Mesenchymal stem cell (in vitro differentiated cells and primary cell): ENCODE measurements at regions not wholly inside any gene's neighbourhood (a gene's known extent, or its start where the extent isn't known, plus 50 kb on each side); places are given as distances from the start of the nearest gene placed in this dataset.

Experiments used
- DNase-seq: peaks from one replicate; pipeline ENCODE4 v3.0.0-alpha.2; 2013
- H2AFZ ChIP-seq: one replicate; pipeline ENCODE4 v1.6.1; 2013; ENCODE audit warnings: low read depth, mild to moderate bottlenecking, control low read depth, inconsistent platforms, low read length, moderate library complexity
- H2AK5ac ChIP-seq: 2 replicates; pipeline ENCODE4 v1.6.1; 2013; ENCODE audit warnings: low read length, moderate library complexity, mild to moderate bottlenecking, inconsistent platforms; ENCODE audit not compliant: severe bottlenecking
- H2BK120ac ChIP-seq: one replicate; pipeline ENCODE4 v1.6.1; 2013; ENCODE audit warnings: low read depth, mild to moderate bottlenecking, inconsistent platforms, low read length, moderate library complexity
- H2BK12ac ChIP-seq, 2 experiments: one replicate each; pipeline ENCODE4 v1.6.1; 2013; ENCODE audit warnings: inconsistent platforms in 2 of 2, low read length in 2 of 2, mild to moderate bottlenecking in 2 of 2, moderate library complexity in 2 of 2, control low read depth in 1 of 2
- H2BK15ac ChIP-seq: one replicate; pipeline ENCODE4 v1.6.1; 2013; ENCODE audit warnings: mild to moderate bottlenecking, low read depth, inconsistent platforms; ENCODE audit not compliant: poor library complexity, severe bottlenecking
- H2BK5ac ChIP-seq: 2 replicates; pipeline ENCODE4 v1.6.1; 2013; ENCODE audit warnings: low read depth, mild to moderate bottlenecking, low read length, control low read depth, inconsistent platforms; ENCODE audit not compliant: poor library complexity, severe bottlenecking
- H3K14ac ChIP-seq, 2 experiments: one replicate each; pipeline ENCODE4 v1.6.1; 2013; ENCODE audit warnings: inconsistent platforms in 2 of 2, low read length in 2 of 2, control low read depth in 1 of 2, mild to moderate bottlenecking in 1 of 2, moderate library complexity in 1 of 2
- H3K18ac ChIP-seq, 2 experiments: one replicate each; pipeline ENCODE4 v1.6.1; 2013; ENCODE audit warnings: inconsistent platforms in 2 of 2, low read length in 2 of 2, control low read depth in 1 of 2, low read depth in 1 of 2, mild to moderate bottlenecking in 1 of 2
- H3K23ac ChIP-seq, 2 experiments: one replicate each; pipeline ENCODE4 v1.6.1; 2013; ENCODE audit warnings: inconsistent platforms in 2 of 2, low read length in 2 of 2, mild to moderate bottlenecking in 2 of 2, moderate library complexity in 2 of 2, control low read depth in 1 of 2
- H3K27ac ChIP-seq: 2 replicates; pipeline ENCODE4 v1.5.1; 2013; ENCODE audit warnings: mild to moderate bottlenecking, moderate library complexity, low read length, control low read depth, inconsistent platforms; ENCODE audit not compliant: poor library complexity, severe bottlenecking
- H3K27me3 ChIP-seq, 2 experiments: 2 replicates each; pipeline versions ENCODE4 v1.6.1 to v1.7.0; 2013; ENCODE audit warnings: low read length in 2 of 2, mild to moderate bottlenecking in 2 of 2, moderate library complexity in 2 of 2, control low read depth in 1 of 2, inconsistent platforms in 1 of 2; ENCODE audit not compliant: control insufficient read depth in 1 of 2, insufficient read depth in 1 of 2
- H3K36me3 ChIP-seq, 2 experiments: 2 replicates each; pipeline versions ENCODE4 v1.6.1 to v1.7.0; 2013; ENCODE audit warnings: low read length in 2 of 2, control low read depth in 1 of 2, inconsistent platforms in 1 of 2, low read depth in 1 of 2, mild to moderate bottlenecking in 1 of 2; ENCODE audit not compliant: insufficient read depth in 2 of 2, control insufficient read depth in 1 of 2
- H3K4ac ChIP-seq, 2 experiments: one replicate each; pipeline ENCODE4 v1.6.1; 2013; ENCODE audit warnings: inconsistent platforms in 2 of 2, low read length in 2 of 2, mild to moderate bottlenecking in 2 of 2, moderate library complexity in 2 of 2, control low read depth in 1 of 2, low read depth in 1 of 2
- H3K4me1 ChIP-seq: 2 replicates; pipeline ENCODE4 v1.6.1; 2013; ENCODE audit warnings: low read depth, low read length, control low read depth; ENCODE audit not compliant: control insufficient read depth, insufficient read depth
- H3K4me2 ChIP-seq: 2 replicates; pipeline ENCODE4 v1.6.1; 2013; ENCODE audit warnings: low read length, mild to moderate bottlenecking, inconsistent platforms; ENCODE audit not compliant: poor library complexity, severe bottlenecking
- H3K4me3 ChIP-seq, 2 experiments: 2 replicates each; pipeline versions ENCODE4 v1.5.1 to v1.7.0; 2013; ENCODE audit warnings: low read length in 2 of 2, mild to moderate bottlenecking in 2 of 2, control low read depth in 1 of 2, low read depth in 1 of 2; ENCODE audit not compliant: insufficient read depth in 1 of 2
- H3K79me1 ChIP-seq: replicated peaks from 2 replicates; pipeline ENCODE4 v1.6.1; 2013; ENCODE audit warnings: mild to moderate bottlenecking, control low read depth, low read length, inconsistent platforms; ENCODE audit not compliant: poor library complexity, severe bottlenecking
- H3K9ac ChIP-seq: 2 replicates; pipeline ENCODE4 v1.7.0; 2013; ENCODE audit warnings: mild to moderate bottlenecking, low read length, moderate library complexity
- H3K9me3 ChIP-seq: 2 replicates; pipeline ENCODE4 v1.7.0; 2013; ENCODE audit warnings: mild to moderate bottlenecking, low read length; ENCODE audit not compliant: control insufficient read depth
- H4K8ac ChIP-seq: one replicate; pipeline ENCODE4 v1.6.1; 2013; ENCODE audit warnings: inconsistent platforms, mild to moderate bottlenecking, low read length, moderate library complexity
- H4K91ac ChIP-seq: one replicate; pipeline ENCODE4 v1.6.1; 2013; ENCODE audit warnings: mild to moderate bottlenecking, low read length, inconsistent platforms
- WGBS: methylation state at CpG from one replicate; pipeline ENCODE4 v1.1.7; 2013; ENCODE audit warnings: mixed read lengths; 5-methylcytosine and 5-hydroxymethylcytosine counted together

DNA sequence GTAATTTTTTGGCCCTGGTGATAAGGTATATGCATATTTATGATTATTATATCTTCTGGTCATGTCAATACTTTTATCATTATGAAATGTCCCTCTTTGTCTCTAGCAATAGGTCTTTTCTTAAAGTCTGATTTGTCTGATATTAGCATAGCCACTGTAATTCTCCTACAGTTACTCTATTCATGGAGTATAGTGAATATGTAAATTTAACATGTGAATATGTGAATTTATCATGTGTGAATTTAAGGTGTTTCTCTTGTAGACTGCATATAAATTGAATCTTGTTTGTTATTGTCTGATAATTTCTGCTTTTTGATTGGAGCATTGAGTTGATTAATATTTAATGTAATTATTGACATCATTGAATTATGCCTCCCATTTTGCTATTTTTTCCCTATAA is 259.4 kb downstream of the HRH4 start:
- Histone ChIP-seq H2AFZ (no peak overlapping the region), H2BK5ac (no peak overlapping the region), H3K23ac (no peak overlapping the region), H3K27me3 (peaks cover 0 to 10% of the 10 kb centered on the region in 2 experiments), H3K36me3 (no peaks in the 10 kb centered on the region), H2BK15ac (no peak overlapping the region), H3K14ac (no peak overlapping the region), H3K9me3 (peaks cover 7% of the 10 kb centered on the region), H4K91ac (no peak overlapping the region), H2BK120ac (no peak overlapping the region), H3K27ac (no peak overlapping the region), H3K4ac (no peak overlapping the region), H4K8ac (no peak overlapping the region), H3K4me2 (no peak overlapping the region), H3K4me1 (no peaks in the 10 kb centered on the region), H3K4me3 (no peak overlapping the region), H2AK5ac (no peak overlapping the region), H3K18ac (no peak overlapping the region), H3K9ac (no peak overlapping the region), H3K79me1 (no peaks in the 10 kb centered on the region), H2BK12ac (no peak overlapping the region)
- DNase-seq, result no peak

DNA sequence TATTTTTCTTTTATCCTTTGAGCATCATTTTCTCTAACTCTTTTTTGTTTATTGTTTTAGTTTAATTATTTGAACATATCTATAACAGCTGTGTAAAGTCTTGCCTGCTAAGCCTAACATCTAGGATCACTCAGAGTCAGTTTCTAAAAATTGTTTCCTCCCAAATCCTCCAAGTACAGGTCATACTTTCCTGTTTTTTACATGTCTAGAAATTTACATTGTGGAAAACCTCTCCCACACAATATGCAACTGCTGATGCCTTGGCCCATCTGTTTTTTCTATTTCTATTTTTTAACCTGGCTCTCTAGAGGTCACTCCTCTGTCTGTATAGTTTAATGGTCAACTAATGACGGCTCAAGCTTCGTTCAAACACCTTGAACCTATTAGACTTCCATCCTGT is 261.0 kb downstream of the HRH4 start:
- Histone ChIP-seq H2AFZ (no peak overlapping the region), H2AK5ac (no peak overlapping the region), H3K23ac (no peak overlapping the region), H2BK5ac (no peak overlapping the region), H2BK120ac (no peak overlapping the region), H3K4me1 (no peaks in the 10 kb centered on the region), H3K36me3 (no peaks in the 10 kb centered on the region), H4K91ac (no peak overlapping the region), H2BK15ac (no peak overlapping the region), H3K27ac (no peak overlapping the region), H3K9me3 (peaks cover 7% of the 10 kb centered on the region), H3K4ac (no peak overlapping the region), H2BK12ac (no peak overlapping the region), H3K18ac (no peak overlapping the region), H4K8ac (no peak overlapping the region), H3K79me1 (no peaks in the 10 kb centered on the region), H3K14ac (no peak overlapping the region), H3K4me2 (no peak overlapping the region), H3K9ac (no peak overlapping the region), H3K27me3 (peaks cover 0 to 10% of the 10 kb centered on the region in 2 experiments), H3K4me3 (no peak overlapping the region)
- no peak for DNase-seq
- WGBS, result 81% methylated on average over 2 of the region's 2 CpGs

DNA sequence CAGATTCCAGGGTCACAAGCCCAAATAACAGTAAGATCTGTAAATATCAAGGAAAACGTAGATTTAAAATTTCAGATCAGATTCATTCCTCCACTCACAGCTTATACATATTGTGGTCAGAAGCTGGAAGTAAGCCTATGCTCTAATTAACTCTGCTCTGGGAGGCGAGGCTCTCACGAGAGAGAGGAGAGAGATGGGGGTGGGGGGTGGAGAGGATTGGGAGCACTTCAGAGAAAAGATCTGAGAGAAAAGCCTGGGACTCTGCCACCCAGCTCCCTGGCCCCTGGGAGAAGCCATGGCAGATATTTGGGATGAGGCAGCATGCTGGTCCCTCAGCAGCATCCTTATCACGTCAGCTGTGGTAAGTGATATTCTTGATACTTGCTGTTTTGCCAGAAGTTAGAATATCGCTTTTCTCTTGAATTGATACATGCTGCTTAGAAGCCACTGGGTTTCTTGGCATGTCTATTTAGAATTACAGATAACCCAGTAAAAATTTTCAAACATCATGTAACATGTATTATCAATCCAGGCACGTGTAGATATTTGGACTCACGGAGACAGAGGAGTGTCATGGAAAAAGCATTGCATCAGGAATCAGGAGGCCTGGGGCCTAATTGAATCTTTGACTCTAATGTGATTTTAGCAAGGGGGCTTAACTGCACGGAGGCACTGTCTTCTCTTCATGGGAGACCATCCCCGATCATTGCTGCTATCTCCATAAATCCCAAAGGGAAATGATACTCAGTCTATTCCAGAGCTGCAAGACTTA is 265.4 kb downstream of the HRH4 start:
- no peak overlapping the region for H4K8ac ChIP-seq
- H3K36me3 ChIP-seq, result no peaks in the 10 kb centered on the region
- H2BK15ac ChIP-seq, result no peak overlapping the region
- no peak overlapping the region for H2BK5ac ChIP-seq
- no peak overlapping the region for H2BK120ac ChIP-seq
- H3K79me1 ChIP-seq, result no peaks in the 10 kb centered on the region
- H3K9ac ChIP-seq, result peak overlapping the region; percentile 89
- H3K4me3 ChIP-seq, result no peak overlapping the region
- no peak overlapping the region for H3K27ac ChIP-seq
- H3K14ac ChIP-seq, result no peak overlapping the region
- no peak overlapping the region for H2AFZ ChIP-seq
- no peak overlapping the region for H2BK12ac ChIP-seq
- H3K4ac ChIP-seq, result no peak overlapping the region
- no peak overlapping the region for H4K91ac ChIP-seq
- 87% methylated on average over 8 of the region's 9 CpGs for WGBS
- no peak overlapping the region for H3K23ac ChIP-seq
- no peak overlapping the region for H2AK5ac ChIP-seq
- peaks cover 3% of the 10 kb centered on the region for H3K9me3 ChIP-seq
- H3K18ac ChIP-seq, result no peak overlapping the region
- H3K4me1 ChIP-seq, result no peaks in the 10 kb centered on the region
- peaks cover 2 to 30% of the 10 kb centered on the region in 2 experiments for H3K27me3 ChIP-seq
- DNase-seq, result no peak
- no peak overlapping the region for H3K4me2 ChIP-seq

DNA sequence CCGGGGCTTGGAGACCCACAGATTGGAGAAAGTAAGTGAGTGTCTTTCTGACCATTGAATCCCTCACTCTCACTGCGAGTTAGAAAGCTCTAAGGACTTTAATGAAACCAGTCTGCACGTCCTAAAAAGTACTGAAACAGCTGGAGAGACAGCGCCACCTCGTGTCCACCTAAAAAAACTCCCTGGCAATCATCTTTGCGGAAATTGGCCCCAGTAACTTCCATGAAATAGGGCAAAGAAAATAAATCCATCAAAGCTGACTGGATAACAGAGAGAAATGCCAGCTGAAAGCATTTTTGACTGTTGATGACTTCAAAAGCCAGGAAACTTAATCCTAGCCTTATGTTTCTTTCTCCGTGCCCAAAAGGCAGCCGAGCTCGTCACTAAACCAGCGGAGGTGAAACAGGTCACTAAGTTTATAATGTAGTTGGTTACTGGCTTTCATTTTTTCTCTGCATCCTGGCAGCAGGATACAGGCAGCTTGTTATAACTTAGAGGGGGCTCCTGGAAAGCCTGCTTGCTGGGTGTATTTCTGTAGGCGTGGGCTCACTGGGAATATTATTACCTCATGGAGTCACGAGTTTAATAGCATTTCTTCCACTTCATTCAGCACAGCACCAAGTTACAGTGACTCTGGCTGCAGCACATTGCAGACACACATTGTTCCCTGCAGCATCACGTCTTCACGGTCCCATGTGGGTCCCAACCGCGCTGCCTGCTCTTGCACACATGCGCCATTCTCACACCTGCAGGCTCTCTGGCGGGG is 266.5 kb downstream of the HRH4 start:
- Histone ChIP-seq H3K4me3 (peak overlapping the region in 1 of 2 experiments; percentile 74), H2BK12ac (no peak overlapping the region), H2BK120ac (no peak overlapping the region), H3K79me1 (no peaks in the 10 kb centered on the region), H4K8ac (no peak overlapping the region), H3K23ac (no peak overlapping the region), H3K36me3 (no peaks in the 10 kb centered on the region), H3K4ac (no peak overlapping the region), H3K9me3 (no peaks in the 10 kb centered on the region), H3K18ac (no peak overlapping the region), H2AK5ac (no peak overlapping the region), H3K4me2 (no peak overlapping the region), H2BK5ac (no peak overlapping the region), H4K91ac (no peak overlapping the region), H3K27me3 (peaks cover 2 to 34% of the 10 kb centered on the region in 2 experiments), H2BK15ac (no peak overlapping the region), H3K4me1 (no peaks in the 10 kb centered on the region), H2AFZ (no peak overlapping the region), H3K27ac (no peak overlapping the region), H3K14ac (no peak overlapping the region), H3K9ac (peak overlapping the region; percentile 89)
- 61% methylated on average over 18 of the region's 18 CpGs for WGBS
- peak; percentile 77 for DNase-seq
